GM23338 (cell line): ENCODE measurements at regions not wholly inside any gene's neighbourhood (a gene's known extent, or its start where the extent isn't known, plus 50 kb on each side); places are given as distances from the start of the nearest gene placed in this dataset.

Experiments used
- ATAC-seq: fragments of 200-7000 bp; cut with Tn5 transposase; 3 replicates; pipeline ENCODE4 v1.9.1; 2020
- DNase-seq: peaks from one replicate; pipeline ENCODE4 v3.0.0-alpha.2; 2015; ENCODE audit warnings: low spot score
- H2AFZ ChIP-seq: fragments of 200-600 bp; sonication (generic); 2 replicates; pipeline ENCODE4 v1.8.0; 2016; ENCODE audit warnings: antibody characterized with exemption, mild to moderate bottlenecking, moderate library complexity
- H3F3A ChIP-seq: fragments of 200-600 bp; sonication (generic); replicated peaks from 2 replicates; pipeline ENCODE4 v1.8.0; 2017; ENCODE audit warnings: antibody characterized with exemption, mixed run types, low read depth
- H3K27ac ChIP-seq: fragments of 200-600 bp; sonication (generic); 2 replicates; pipeline ENCODE4 v1.6.1; 2016; ENCODE audit warnings: low read depth
- H3K27me3 ChIP-seq: fragments of 200-600 bp; sonication (generic); 2 replicates; pipeline ENCODE4 v1.8.0; 2016; ENCODE audit warnings: mild to moderate bottlenecking, mixed run types, moderate library complexity; ENCODE audit not compliant: insufficient read depth
- H3K36me3 ChIP-seq: fragments of 200-600 bp; sonication (generic); 2 replicates; pipeline ENCODE4 v1.8.0; 2016; ENCODE audit warnings: mild to moderate bottlenecking; ENCODE audit not compliant: insufficient read depth
- H3K4me1 ChIP-seq: fragments of 200-600 bp; sonication (generic); 2 replicates; pipeline ENCODE4 v1.8.0; 2016; ENCODE audit warnings: mild to moderate bottlenecking, moderate library complexity; ENCODE audit not compliant: insufficient read depth
- H3K4me2 ChIP-seq: fragments of 200-600 bp; sonication (generic); 2 replicates; pipeline ENCODE4 v1.7.1; 2017; ENCODE audit warnings: mixed run types
- H3K4me3 ChIP-seq: fragments of 200-600 bp; sonication (generic); 2 replicates; pipeline ENCODE4 v1.6.1; 2016; ENCODE audit warnings: mixed run types
- H3K79me2 ChIP-seq: fragments of 200-600 bp; sonication (generic); replicated peaks from 2 replicates; pipeline ENCODE4 v1.8.0; 2017; ENCODE audit warnings: mild to moderate bottlenecking; ENCODE audit not compliant: insufficient read depth
- H3K9me2 ChIP-seq: fragments of 200-600 bp; sonication (generic); 2 replicates; pipeline ENCODE4 v1.8.0; 2017; ENCODE audit not compliant: insufficient read depth
- H4K20me1 ChIP-seq: fragments of 200-600 bp; sonication (generic); replicated peaks from 2 replicates; pipeline ENCODE4 v1.8.0; 2017; ENCODE audit warnings: mild to moderate bottlenecking; ENCODE audit not compliant: insufficient read depth
- H3K27ac Mint-ChIP-seq: 2 replicates; pipeline ENCODE4 v1.8.0; 2020; ENCODE audit warnings: inconsistent platforms, mild to moderate bottlenecking, moderate library complexity, mixed read lengths
- H3K27me3 Mint-ChIP-seq: 3 replicates; pipeline ENCODE4 v1.8.0; 2022; ENCODE audit warnings: low read depth, mild to moderate bottlenecking, moderate library complexity, mixed read lengths, inconsistent platforms; ENCODE audit not compliant: insufficient read depth, poor library complexity
- H3K36me3 Mint-ChIP-seq: 3 replicates; pipeline ENCODE4 v1.8.0; 2021; ENCODE audit warnings: low read depth, mild to moderate bottlenecking, inconsistent platforms, moderate library complexity, mixed read lengths
- H3K4me1 Mint-ChIP-seq: 3 replicates; pipeline ENCODE4 v1.8.0; 2020; ENCODE audit warnings: mild to moderate bottlenecking, inconsistent platforms, mixed read lengths
- H3K4me3 Mint-ChIP-seq: 3 replicates; pipeline ENCODE4 v1.8.0; 2021; ENCODE audit warnings: moderate library complexity, mild to moderate bottlenecking, inconsistent platforms, mixed read lengths
- H3K9me3 Mint-ChIP-seq: 3 replicates; pipeline ENCODE4 v1.8.0; 2020; ENCODE audit warnings: moderate library complexity, mild to moderate bottlenecking, inconsistent platforms, mixed read lengths
- CREB1 ChIP-seq: fragments of 250-450 bp; sonication (Bioruptor Pico); IDR thresholded peaks from 2 replicates; pipeline ENCODE4 v1.5.0; 2020; ENCODE audit warnings: low read depth, mild to moderate bottlenecking, moderate library complexity
- CTCF ChIP-seq, 2 experiments: fragments of 200-600 bp in 1 of 2; sonication (generic) in 1 of 2; conservative IDR thresholded peaks; 2 replicates each; pipeline versions ENCODE4 v1.5.1 to v1.6.1; 2016 to 2017; ENCODE audit warnings: antibody characterized with exemption in 2 of 2, low read depth in 2 of 2, mild to moderate bottlenecking in 2 of 2, moderate library complexity in 1 of 2
- ETS1 ChIP-seq: IDR thresholded peaks from 2 replicates; pipeline ENCODE4 v1.6.1; 2016; ENCODE audit warnings: antibody characterized with exemption
- EZH2 ChIP-seq: fragments of 200-600 bp; sonication (generic); IDR thresholded peaks from one replicate; pipeline ENCODE4 v1.8.0; 2017; ENCODE audit warnings: antibody characterized with exemption, mild to moderate bottlenecking, low read depth; ENCODE audit not compliant: unreplicated experiment
- EZH2phosphoT487 ChIP-seq: fragments of 200-600 bp; sonication (generic); IDR thresholded peaks from one replicate; pipeline ENCODE4 v1.8.1; 2018; ENCODE audit warnings: antibody characterized with exemption; ENCODE audit not compliant: unreplicated experiment
- JUNB ChIP-seq: IDR thresholded peaks from one replicate; pipeline ENCODE4 v1.6.1; 2016; ENCODE audit warnings: antibody characterized with exemption; ENCODE audit not compliant: unreplicated experiment
- NANOG ChIP-seq: IDR thresholded peaks from 2 replicates; pipeline ENCODE4 v1.6.1; 2016; ENCODE audit warnings: antibody characterized with exemption, borderline replicate concordance
- POLR2AphosphoS5 ChIP-seq: IDR thresholded peaks from 2 replicates; pipeline ENCODE4 v1.6.1; 2016; ENCODE audit warnings: antibody characterized with exemption, low read depth
- REST ChIP-seq: IDR thresholded peaks from one replicate; pipeline ENCODE4 v1.6.1; 2018; ENCODE audit warnings: antibody characterized with exemption; ENCODE audit not compliant: unreplicated experiment
- STAT1 ChIP-seq: IDR thresholded peaks from one replicate; pipeline ENCODE4 v1.6.1; 2016; ENCODE audit warnings: antibody characterized with exemption; ENCODE audit not compliant: unreplicated experiment
- ZNF114 ChIP-seq: fragments of 250-450 bp; sonication (Bioruptor Pico); IDR thresholded peaks from 2 replicates; pipeline ENCODE4 v1.5.0; 2020; ENCODE audit warnings: mild to moderate bottlenecking, moderate library complexity
- ZNF331 ChIP-seq: fragments of 250-450 bp; sonication (Bioruptor Pico); IDR thresholded peaks from 2 replicates; pipeline ENCODE4 v1.5.0; 2020; ENCODE audit warnings: low read depth, mild to moderate bottlenecking, moderate library complexity
- ZNF462 ChIP-seq: fragments of 250-450 bp; sonication (Bioruptor Pico); IDR thresholded peaks from 2 replicates; pipeline ENCODE4 v1.5.0; 2020; ENCODE audit warnings: mild to moderate bottlenecking, moderate library complexity

GRCh38 chr5:56633950-56634349, 181.4 kb upstream of the MAP3K1 start:
- Histone ChIP-seq H3K4me1 (peaks cover 21% of the 10 kb centered on the region), H3K79me2 (no peaks in the 10 kb centered on the region), H3K27ac (no peak overlapping the region), H2AFZ (no peak overlapping the region), H4K20me1 (no peaks in the 10 kb centered on the region), H3K4me2 (no peak overlapping the region), H3K36me3 (no peaks in the 10 kb centered on the region), H3K9me2 (no peaks in the 10 kb centered on the region), H3K27me3 (no peaks in the 10 kb centered on the region), H3F3A (no peaks in the 10 kb centered on the region), H3K4me3 (no peak overlapping the region)
- no peak overlapping the region for H3K27ac Mint-ChIP-seq
- H3K27me3 Mint-ChIP-seq, result peaks cover 5% of the 10 kb centered on the region
- H3K4me1 Mint-ChIP-seq, result peaks cover 27% of the 10 kb centered on the region
- peaks cover 16% of the 10 kb centered on the region for H3K9me3 Mint-ChIP-seq
- peaks cover 17% of the 10 kb centered on the region; the same call in 2 of the 3 replicates for H3K36me3 Mint-ChIP-seq
- no peak for ATAC-seq
- no peak for DNase-seq
- TF ChIP-seq REST, result no peak
- no peak for TF ChIP-seq EZH2
- no peak for TF ChIP-seq NANOG
- no peak for TF ChIP-seq JUNB
- TF ChIP-seq CTCF (conservative IDR thresholded peaks at IDR 0.05; ENCODE audit: low read depth in 2 of 2), result no peak
- TF ChIP-seq CREB1, result no peak
- TF ChIP-seq STAT1, result no peak
- no peak for TF ChIP-seq EZH2phosphoT487
- no peak for TF ChIP-seq ETS1
- TF ChIP-seq ZNF331 (CRISPR knock-in tag), result no peak
- no peak for TF ChIP-seq ZNF114 (CRISPR knock-in tag)
- TF ChIP-seq POLR2AphosphoS5, result no peak
- no peak for TF ChIP-seq ZNF462 (CRISPR knock-in tag)
- no peak overlapping the region for H3K4me3 Mint-ChIP-seq
